Uterus (tissue), 2 donors: ENCODE measurements at regions not wholly inside any gene's neighbourhood (a gene's known extent, or its start where the extent isn't known, plus 50 kb on each side); places are given as distances from the start of the nearest gene placed in this dataset.

Experiments used
- CTCF ChIP-seq, 4 experiments: fragments of 200-600 bp in 2 of 4; fragments of 450-650 bp in 2 of 4; sonication (generic) in 2 of 4; IDR thresholded peaks; one replicate each; pipeline ENCODE4 v1.5.1; 2016 to 2019; ENCODE audit warnings: antibody characterized with exemption in 4 of 4, mild to moderate bottlenecking in 2 of 4, moderate library complexity in 1 of 4
- POLR2A ChIP-seq, 2 donors: fragments of 450-650 bp; IDR thresholded peaks; one replicate each; pipeline ENCODE4 v1.6.1; 2016; ENCODE audit warnings: antibody characterized with exemption in 2 of 2, mild to moderate bottlenecking in 1 of 2, moderate library complexity in 1 of 2

DNA sequence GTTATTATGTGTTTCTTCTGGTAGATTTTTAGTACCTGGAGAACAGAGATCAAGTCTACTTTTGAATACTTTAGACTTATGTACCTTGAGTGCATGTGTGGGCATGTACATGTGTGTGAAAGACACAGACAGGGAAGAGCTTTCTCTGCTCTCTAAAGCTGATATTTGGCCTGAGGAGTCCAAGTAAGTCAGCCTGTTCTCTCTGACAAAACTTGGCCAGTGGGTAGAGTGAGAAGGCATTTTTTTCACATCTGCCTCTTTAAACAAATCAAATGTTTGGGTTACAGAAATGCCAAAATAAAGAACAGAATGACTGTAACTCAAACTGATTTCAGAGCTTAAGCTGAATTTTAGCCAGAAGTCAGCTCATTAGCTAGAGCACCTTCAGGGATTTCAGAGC lies 309.7 kb upstream of the DYNLRB2 start:
- TF ChIP-seq CTCF (IDR thresholded peaks at IDR 0.05): no peak
- TF ChIP-seq POLR2A (IDR thresholded peaks at IDR 0.05): no peak
